NCI-H1930 (cell line): ENCODE measurements at regions not wholly inside any gene's neighbourhood (a gene's known extent, or its start where the extent isn't known, plus 50 kb on each side); places are given as distances from the start of the nearest gene placed in this dataset.

ENCODE experiments used
- DNase-seq, 2 experiments: peaks; one replicate each; lab custom pipeline; 2025; lab: John Stamatoyannopoulos, UW

DNA sequence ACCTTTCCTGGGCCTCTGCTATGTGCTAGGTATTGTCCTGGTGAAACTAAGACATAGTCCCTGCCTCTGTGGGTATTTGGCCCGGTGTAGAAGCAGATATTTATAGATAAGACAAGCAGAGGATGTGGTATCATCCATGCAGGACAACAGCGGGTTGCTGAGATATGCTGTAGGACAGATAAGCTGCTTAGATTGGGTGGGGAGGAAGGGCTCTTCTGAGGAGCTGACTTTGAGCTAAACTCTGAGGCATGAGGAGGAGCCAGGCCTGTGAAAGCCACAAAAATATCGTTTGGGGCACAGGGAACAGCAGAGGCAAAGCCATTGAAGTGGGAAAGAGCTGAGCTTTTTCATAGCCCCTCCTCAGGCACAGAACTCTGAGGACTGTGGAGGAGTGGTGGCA lies 492.5 kb upstream of the CFAP20DC start:
- DNase-seq = no peak

DNA sequence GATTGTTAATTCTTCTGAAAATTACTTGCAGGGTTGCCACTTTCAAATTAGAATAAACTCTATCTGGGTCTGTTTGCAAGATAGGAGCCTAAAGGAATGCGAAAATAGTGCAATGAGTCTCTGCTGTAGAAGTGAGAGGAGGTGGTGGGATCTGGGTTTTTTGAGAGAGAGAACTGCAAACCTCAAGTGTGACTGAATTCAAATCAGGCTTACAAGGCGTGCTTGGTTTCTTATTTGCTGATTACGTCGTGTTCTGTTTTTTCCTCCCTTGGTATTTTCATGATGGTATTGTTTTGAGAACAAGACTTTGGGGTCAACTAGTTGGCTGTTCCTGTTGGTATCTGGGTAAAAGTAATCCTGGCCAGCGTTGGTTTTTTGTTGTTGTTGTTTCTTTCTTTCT lies 490.9 kb upstream of the CFAP20DC start:
- DNase-seq = no peak

DNA sequence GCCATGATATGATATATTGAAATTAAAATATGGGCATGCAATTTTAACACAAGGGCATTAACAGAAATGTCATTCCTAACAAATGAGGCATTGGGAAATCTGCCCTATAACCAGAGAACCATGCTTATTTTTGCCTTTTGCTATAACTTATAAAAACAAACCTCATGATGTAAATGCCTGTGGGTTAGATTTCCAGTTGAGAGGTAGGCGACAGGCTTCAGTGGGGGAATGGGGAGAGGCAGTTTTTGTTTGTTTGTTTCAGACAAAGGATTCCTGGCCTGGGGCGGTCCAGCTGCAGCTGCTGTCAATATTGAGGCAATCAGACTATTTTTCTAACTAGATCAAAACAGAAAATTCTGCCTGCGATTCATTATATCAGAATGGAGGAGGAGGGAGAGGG lies 490.4 kb upstream of the CFAP20DC start:
- no peak for DNase-seq

DNA sequence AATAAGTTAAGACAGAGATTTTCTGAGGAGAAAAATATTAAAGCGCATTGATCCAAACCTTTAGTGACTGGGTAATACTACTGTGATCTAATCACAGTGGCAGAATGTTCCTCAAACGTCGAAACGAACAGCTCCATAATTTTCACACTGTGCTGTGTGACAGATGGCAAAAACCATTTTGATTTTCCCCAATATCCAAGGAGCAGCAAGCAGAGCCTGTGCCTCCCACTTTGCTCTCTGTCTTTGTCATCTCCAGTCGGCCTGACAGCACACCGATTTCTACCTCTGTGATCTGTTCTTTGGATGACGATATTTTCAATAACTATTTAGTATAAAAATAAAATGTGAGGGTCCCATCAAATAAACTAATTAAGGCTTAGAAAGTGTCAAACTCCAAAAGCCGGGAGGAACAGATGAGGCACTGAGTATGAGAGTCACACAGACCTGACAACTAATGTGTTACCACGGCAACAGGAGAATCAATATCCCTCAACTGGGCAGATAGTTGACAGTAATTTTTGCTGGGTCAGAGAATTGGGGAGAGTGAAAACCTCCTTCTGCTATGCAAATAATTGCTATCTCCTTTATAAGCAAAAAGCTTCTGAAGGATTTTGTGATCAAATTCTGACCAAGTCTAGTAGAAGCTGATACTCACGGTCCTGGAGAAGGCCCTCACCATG lies 489.1 kb upstream of the CFAP20DC start:
- DNase-seq = no peak

DNA sequence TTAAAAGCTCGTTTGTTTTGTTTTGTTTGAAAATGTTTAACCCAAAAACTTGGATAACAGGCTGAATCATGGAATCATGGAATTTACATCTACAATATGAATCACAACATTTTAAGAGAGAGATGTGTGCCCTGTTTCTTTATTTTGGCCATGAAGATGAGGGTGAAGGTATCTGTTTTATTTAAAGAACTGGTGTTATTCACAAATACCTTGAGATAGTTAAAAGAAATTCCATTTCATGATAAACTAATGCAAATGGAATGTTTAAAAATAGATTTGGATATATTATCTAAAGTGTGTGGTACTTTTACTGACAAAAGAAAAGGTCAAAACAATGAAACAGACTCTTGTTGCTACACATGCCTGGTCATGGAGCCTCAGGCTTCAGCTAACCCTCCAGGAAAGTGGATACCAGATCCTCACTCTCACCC lies 486.0 kb upstream of the CFAP20DC start:
- DNase-seq = no peak

DNA sequence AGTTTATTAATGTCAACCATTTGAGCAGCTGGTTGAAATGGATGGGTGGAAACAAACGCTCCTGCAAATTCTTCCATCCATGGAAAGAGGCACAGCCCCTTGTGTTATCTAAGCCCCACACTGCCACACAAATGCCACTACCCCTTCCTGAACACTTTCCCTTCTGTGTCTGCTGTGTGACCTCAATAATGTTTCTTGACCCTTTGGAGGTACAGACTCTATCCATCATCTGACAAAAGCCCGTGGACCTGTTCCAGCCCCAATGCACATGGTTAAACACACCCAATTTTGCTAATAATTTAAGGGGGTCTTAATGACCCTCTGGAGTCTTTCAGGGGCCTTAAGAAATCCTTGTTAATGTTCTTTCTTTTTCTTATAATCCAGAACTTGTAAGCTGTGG lies 482.2 kb upstream of the CFAP20DC start:
- no peak for DNase-seq

DNA sequence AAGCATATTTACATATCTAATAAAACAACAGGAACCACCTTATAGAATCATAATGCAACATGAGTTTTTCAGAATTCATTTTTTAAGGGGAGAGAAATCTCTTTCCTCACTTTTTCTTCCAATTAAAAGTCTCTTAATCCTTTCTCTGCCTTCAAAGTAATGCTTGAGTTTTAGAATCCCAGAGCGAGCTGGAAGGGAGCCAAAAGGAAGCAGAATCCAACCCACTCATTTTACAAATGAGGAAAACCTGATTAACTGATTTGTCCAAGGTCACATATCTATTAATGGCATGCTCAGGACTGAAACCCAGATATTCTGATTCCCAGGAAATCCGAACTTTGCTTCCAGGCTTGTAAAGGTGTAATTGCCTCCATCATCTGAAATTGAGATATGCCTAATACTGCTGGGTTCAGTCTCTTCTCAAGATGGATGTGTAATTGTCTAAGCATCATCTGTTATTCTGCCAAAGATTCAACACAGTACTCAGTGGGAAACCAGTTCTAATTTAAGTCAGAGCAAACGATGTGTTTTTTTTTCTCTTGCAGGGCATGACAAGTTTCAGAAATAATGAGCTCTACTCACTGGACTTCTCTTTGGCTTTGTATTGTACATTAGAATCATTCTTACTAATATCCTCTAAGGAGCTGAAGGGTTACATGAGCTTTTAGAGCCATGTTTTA lies 481.4 kb upstream of the CFAP20DC start:
- DNase-seq = no peak

DNA sequence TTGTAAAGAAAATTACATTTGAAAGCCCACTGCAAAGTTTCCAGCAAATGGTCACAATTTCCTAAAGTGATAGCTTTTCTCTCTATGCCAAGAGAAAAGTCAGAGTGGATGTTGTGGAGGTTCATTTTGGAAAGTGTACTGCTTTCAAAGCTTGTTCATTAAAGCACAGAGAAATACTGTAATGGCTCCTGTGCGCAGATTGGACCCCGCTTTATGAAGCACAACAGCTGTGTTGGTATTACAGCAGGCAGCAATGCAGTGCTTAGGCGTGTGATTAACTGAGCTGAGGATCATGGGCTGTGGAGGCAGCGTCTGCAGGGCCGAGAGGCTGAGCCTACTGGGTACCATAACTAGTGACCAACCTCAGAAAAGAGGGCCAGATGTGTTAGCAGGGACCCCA lies 478.4 kb upstream of the CFAP20DC start:
- DNase-seq = no peak

DNA sequence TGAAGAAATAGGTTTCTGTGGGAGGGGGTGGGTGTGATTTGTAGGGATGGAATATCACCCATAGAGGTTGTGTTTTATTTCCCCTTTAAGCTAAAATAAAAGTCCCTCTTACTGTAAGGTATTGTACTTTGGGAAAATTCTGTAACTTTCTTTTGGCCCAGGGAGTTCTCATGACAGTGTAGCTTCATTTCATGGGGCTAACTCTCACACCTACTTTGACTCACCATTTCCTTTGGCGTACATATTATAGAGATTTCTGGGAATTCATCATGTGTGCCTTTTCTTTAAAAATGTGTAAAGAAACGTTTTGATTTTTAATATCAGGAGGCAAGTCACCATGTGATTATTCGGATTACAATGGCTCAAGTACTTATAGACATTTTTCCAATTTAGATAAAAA lies 477.7 kb upstream of the CFAP20DC start:
- DNase-seq = no peak

DNA sequence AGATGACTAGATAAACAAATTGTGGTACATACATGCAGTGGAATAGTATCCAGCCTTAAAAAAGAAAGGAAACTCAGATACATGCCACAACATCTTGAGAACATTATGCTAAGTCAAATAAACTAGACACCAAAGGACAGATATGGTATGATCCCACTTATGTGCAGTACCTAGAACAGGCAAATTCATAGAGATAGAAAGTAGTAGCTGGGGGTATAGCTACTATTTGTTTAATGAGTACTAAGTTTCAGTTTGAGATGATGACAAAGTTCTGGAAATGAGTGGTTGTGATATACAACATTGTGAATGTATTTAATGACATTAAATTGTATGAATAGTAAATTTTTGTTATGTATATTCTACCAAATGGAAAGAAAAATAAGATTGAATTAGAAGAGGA lies 477.2 kb upstream of the CFAP20DC start:
- no peak for DNase-seq

DNA sequence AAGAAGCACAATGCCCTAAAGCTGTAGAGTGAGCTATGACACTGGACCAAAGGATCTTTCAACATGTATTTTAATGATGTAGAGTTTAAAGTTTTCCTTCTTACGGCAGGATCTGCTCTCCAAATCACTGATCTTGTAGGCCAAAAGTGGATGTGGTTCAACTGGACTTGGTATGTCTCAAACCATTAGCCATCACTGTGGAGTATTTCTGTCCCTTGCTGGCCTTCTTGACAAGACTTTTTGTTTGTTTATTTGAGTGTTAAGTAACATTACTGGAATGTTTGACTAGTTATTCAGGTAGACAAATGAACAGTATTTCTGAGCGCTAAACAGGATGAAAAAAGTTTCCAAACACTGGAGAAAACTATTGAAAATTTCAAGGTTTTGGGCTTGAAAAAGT lies 472.7 kb upstream of the CFAP20DC start:
- DNase-seq = no peak

DNA sequence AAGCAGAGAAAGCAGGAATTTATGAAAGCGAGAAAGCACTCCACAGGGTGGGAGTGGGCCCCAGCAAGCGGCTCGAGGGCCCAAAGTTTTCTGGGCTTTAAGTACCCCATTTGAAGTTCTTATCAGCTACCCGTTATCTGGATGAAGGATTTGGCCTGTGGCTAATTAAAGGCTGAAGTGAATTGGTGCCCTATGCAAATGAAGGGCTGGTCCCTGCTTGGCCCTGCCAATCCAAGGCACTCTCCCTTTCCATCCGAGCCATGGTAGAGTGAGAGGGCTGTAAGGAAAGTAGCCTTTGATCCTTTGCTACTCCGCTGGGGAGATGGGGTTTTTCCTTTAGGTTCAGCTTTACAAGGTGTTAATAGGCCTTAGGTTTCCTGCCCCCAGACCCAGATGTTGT lies 469.3 kb upstream of the CFAP20DC start:
- no peak for DNase-seq

DNA sequence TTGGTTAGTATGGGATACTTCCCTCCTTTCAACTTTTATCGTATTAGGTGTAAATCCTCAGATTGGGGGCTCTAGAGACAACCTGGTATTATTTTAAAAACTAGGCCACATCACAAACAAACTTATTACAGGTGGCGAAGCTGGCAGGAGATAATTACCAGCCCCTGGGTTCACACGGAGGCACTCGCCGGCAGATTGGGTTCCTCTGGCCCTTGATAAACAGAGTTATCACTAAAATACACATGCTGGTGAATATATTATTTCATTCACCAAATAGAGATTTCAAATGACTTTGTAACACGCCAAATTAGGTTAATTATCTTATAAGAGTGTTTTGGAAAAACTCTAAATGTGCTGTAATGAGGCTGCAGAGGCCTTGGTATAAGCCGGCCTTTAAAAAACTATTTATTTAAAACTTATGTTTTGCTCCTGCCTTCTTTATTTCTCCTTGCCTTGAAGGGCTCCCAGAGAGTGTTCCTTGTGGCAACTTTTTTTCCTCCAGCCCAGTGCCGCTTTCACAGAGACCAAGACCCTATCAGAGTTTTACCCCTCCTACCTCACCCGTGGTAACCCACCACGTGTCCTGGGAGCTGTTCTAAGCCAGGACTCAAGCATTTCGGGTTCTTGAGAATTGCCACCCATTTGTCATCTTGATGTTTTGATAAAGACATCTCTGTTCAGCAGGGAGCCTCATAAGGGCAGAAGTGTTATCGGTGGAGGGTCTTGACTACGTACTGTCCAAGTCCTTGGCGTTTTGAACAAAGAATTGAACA lies 468.6 kb upstream of the CFAP20DC start:
- no peak for DNase-seq

DNA sequence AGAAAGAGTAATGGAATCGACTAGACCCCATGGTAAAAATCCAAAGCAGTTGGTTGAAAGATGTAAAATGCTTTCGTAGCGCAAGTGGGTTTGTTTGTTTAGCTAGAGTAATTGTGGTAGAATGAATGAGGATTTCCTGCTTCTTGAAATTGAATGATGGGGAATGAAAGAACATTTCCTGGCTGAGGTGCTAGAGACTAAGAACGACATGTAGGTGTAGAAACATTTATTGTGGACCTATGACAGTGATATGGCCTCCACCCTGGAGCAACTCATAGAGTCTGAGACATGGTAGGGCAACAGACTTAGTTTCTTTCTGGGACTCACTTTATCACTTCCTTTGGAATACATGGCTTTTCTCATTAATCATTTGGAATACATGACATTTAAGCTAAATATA lies 467.6 kb upstream of the CFAP20DC start:
- no peak for DNase-seq

DNA sequence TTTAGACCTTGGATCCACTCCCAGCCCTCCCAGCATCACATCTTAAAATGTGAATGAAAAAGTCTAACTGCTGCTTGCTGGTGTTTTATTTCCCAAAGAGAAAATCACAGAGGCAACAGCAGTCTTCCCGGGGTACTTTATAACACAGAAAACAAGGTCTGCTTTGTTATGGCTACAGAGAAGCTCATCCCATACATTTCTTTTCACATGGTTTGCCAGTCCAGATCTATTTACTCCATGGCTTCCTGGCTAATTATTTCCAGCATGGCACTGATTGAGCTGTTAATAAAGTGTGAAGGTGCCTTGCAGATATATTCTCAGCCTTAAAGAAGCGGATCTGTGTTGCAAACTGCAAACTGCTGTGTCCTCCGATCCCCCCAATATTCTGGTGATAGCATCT lies 466.1 kb upstream of the CFAP20DC start:
- no peak for DNase-seq

DNA sequence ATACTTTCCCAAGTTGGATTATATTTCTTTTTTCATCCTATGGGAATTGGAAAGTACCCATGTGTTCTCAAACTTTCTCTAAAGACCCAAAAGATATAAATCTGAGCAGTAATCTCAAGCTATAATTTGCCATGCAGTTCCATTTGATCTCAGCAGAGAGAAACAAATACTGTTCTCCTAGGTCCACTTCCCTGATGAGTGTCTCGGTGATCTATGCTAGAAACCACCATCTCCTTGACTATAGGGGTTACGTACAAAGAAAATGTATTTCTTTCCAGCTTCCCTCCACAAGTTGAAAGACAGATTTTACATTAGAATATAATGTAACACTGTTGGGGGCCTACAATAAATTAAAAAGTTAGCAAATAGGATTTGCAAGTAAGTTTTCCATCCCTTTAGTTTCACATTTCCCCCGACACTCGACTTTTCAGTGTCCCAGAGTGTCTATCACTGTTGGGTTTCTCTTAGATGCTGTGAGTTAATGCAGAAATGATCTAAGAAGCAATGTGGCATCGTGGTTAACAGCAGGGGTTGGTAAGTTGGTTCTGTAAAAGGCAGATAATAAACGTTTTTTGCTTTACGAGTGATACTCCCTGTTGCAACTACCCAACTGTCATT lies 465.1 kb upstream of the CFAP20DC start:
- DNase-seq = no peak

DNA sequence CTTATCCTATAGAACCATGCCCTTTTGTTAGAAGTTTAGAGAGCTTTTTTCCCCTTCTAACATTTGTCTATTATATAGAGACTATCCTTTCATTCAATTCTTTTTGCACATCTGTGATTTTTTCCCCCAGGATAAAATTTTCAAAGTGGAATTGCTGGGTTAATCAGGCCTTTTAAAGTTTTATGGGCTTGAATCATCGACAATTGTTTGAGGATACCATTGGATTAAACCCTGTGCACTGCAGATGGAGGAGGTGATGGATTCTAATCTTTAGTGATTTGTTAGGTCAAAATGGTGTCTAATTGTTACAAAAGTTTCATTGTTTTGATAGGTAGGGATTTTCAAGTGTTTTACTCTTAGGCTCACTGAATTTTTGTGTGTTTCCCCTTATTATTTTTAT lies 463.7 kb upstream of the CFAP20DC start:
- no peak for DNase-seq

DNA sequence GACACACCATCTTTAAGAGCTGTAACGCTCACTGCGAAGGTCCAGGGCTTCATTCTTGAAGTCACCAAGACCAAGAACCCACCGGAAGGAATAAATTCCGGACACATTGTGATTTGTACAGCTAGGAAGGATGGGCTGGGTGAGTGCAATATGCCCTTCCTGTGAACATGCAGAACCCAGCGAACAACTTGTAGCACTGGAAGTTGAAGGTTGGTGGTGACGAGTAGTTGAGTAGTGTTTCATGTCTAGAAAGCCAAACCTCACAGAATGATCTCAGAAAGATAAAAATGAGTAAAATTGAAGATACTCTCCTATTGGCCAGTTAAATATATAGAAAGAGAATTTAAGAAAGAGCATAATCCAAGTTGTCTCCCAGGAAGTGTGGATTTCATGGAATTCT lies 462.2 kb upstream of the CFAP20DC start:
- DNase-seq = no peak

DNA sequence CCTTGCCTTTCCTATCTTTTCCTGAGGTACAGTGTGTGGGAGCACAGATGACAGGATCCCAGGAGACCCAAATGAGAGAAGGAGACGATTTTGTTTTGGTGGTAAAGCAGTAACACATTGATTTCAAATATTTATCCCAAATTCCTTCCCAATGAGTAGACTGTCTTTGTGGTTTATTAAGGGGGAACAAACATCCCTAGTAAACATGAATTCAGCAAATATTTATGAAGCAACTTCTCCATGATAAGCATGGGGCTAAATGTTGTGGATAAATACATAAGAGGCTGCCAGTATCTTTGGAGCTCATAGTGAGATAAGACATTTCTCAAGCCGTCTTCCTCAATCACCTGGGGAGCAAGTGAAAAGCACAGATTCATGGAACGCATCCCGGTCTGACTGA lies 460.8 kb upstream of the CFAP20DC start:
- DNase-seq = no peak

DNA sequence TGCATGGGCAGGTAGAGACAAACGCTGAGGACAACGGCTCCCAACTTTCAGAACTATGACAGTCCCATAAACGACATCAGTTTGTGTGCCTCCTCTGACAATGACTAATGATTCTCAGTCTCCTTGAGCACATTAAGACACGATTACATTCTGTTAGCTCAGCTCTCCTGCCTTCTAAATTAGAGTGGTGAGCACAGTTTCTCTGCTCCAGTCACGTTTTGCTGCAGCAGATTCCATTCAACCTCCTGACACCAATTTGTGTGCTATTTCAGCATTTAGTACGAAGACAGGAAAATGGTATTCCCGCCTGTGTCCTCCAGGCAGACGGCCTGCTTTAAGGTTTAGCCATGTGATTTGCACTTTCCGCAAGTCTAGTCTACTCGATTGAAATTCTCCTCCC lies 458.4 kb upstream of the CFAP20DC start:
- DNase-seq = no peak

DNA sequence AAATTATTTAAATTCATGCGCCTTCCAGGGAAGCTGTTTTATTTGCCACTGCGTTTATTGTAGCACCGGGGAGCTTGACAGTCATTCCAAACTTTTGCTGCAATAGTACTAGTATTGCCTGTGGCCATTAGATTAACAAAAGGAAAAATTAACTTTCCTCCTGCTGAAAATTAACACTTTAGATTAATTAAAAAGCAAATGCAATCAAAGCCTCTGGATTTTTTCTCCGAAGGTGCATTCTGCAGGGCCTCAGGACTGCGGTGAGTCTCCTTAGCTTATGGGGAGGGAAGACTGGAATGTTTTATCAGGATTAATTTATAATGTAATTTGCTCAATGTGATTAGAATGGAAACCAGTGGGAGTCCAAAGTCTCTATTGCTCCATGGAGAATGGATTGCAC lies 456.4 kb upstream of the CFAP20DC start:
- no peak for DNase-seq

DNA sequence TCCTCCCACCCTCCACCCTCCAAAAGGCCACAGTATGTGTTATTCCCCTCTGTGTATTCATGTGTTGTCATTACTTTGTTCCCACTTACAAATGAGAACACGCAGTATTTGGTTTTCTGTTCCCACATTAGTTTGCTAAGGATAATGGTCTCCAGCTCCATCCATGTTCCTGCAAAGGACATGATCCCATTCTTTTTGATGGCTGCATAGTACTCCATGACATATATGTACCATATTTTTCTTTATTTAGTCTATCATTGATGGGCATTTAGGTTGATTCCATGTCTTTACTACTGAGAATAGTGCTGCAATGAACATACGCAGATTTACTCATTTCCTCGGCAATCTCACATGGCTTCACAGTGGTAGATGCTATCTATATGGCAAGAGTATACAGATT lies 453.6 kb upstream of the CFAP20DC start:
- DNase-seq = no peak

DNA sequence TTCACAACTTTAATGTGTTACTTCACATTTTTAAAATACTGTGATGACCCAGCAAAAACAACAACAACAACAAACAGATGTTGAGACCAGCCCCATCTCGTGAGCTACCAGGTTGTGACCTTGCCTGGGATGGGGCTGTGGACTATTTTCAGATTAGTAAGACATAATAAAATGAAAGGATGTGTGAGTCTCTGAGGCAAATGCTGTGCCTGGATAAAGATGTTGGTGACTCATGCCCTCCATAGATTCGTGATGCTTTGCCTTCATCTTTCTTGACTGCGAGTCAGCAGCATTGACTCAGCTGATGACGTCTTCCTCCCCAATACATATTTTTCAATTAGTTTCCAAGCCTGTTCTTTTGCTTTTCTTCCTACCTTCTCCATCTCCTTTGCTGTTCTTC lies 453.0 kb upstream of the CFAP20DC start:
- no peak for DNase-seq
